ENCODE measurements at regions not wholly inside any gene's neighbourhood (a gene's known extent, or its start where the extent isn't known, plus 50 kb on each side); places are given as distances from the start of the nearest gene placed in this dataset.
"Not testable (repeated sequence)": the region's sequence is repeated elsewhere in the genome, so short reads cannot be mapped to it uniquely, and the experiment has no call there.

GRCh38 chr16:35197656-35198055 is 1738.2 kb downstream of the TP53TG3F start:
- no peak for DNase-seq

DNA sequence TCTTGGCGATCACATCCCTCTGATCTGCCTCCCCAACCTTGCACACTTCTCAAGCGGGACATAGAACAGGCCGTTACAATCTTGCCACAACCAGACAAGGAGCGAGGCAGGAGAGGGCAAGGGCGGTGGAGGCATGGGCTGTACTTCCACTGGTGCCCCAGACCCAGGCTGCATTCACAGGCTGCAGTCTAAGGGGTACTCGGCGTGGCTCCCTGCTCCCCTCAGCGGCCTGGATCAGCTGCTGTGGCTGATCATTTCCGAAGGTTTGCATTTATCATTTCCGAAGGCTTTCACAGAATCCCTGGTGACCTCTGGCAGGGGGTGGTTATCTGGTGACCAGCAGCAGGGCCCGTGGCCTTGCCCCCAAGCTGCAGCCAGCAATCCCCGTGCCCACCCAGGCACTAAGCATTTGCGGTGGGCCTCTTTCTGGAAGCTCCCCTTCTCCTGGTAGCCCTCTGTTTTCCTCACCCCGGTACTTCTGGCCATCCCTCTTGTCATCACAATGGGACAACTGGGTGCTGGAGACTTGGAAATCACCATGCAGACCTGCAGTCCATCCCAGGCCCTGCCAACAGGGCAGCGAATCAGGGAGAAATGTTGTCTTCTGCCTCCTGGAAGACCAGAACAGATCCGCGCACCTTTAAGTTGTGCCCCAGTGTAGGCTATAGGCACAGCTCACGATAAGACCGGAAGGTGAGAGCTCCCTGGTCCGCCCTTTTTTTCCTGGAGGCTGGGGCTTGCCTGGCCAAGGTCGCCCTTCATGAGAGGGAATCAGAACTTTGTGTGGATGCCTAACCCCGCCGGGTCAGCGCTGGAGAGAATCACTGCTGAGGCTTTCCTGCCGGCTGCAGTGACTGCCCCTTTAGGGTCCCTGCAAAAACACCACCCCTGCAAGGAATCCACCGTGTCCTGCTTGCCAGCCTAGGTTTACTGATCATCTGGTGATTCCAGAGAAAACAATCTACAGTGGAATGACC is 1739.1 kb downstream of the TP53TG3F start:
- DNase-seq, result no peak

GRCh38 chr16:35200662-35201061 is 1741.2 kb downstream of the TP53TG3F start:
- DNase-seq, result no peak

DNA sequence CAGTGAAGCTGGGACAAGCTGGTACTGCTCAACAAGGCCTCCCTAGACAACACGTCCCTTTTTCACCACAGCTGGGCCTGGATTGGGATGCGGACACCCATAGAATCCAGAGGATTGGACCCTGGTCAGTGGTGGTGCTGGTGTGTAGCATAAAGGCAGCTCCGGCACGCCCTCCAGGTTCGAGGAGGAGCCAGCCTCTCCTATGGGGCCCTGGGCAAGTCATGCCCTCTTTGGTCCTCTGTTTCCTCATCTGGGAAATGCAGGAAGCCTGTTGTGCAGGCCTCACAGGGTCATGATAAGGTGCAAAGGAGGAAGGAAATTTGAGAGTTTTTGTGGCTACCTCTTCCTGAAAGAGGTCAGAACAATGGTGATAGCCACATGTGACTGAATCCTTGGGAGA is 1741.7 kb downstream of the TP53TG3F start:
- no peak for DNase-seq

DNA sequence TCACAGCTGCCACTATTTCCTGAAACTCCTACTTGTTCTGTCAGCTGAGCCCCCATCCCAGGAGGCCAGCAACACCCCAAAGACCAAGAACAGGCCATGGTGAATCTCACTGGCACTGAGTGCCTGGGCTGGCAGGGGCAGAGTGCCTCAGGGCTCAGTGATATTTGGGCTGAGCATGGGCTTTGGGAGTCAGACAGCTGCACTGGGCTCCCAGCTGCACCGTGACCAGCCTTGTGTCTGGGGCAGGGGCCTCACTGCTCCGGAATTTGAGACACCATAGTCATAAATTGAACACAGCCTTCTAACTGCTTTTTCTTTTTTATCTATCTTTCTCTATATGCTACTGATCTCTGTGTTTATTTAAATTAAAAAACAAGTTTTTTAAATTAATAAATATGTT is 1744.2 kb downstream of the TP53TG3F start:
- no peak for DNase-seq

GRCh38 chr16:35207059-35207999 is 1747.9 kb downstream of the TP53TG3F start:
- no peak for DNase-seq

DNA sequence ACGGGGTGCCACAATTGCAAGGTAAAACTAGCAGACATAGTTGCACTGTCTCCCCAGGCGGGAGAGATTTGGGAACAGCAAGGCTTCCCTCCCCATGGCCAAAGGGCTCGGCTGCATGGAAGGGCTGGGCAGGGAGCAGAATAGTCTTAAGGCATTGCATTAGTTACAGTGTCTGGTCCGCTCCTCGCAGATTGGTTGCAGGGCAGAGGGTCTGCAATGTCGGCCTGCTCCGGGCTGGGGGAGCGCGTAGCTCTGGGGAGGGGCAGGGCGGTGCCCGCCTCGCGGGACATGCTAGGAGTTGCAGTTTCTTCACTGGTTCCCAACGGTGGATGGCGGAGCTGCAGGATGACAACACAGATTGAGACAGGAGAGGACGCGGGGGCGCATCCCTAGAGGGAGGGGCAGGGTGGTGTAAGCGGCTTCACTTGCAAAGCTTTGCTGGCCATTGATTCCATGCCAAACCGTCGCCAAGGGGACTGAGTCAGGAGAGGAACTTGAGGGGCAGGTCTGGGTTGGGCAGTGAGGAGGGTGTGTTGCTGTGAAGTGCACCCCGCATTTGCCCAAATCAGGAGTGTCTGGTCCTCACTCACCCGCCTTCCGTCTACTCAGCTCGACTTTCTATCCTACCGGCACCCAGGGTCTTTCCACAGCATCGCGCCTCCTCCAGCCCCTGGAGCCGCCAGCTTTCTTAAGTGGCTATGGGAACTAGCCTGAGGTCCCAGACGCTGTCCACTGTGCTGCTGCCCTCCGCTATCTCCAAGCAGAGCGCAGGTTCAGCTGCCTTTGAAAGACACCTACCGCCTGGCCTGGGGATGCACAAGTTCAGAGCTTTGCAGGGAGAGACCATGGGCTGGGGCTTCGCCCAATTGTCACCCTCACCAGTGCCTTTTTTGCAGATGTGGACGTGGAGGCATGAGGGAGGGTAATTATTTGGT is 1748.9 kb downstream of the TP53TG3F start:
- no peak for DNase-seq

DNA sequence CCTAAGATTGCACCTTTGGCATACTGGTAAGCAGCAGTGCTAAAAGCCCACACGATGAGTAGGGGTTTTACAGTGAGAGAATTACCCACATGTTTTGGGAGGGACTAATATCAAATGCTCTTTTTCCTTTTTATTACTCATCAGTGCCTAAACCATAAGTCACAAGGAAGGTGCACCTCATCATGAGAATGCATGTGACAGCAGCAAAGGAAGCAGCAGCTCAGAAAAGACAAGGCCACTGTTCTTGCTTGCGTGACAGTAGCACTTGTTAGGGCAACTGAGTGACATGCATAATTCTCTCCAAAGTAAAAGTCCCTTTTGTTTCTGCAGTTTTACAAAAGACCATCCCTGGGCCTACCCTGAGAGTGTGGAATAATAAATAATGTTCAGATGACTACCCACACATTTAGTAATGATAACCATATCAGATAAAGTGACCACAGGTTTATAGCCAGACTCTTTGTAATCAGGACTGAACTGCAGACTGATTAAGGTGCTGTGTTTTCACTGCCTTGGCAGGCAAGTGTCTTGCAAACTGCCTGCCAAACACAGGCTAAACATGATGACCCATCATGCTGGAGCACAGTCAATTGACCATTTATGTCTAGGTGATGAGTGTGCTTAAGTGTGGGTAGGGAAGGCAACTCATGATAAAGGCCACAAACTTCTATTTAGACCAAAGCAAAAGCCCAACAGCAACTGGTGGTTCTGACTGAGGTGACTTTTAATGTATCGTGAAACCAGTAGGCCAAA is 1751.4 kb downstream of the TP53TG3F start:
- DNase-seq, result no peak

DNA sequence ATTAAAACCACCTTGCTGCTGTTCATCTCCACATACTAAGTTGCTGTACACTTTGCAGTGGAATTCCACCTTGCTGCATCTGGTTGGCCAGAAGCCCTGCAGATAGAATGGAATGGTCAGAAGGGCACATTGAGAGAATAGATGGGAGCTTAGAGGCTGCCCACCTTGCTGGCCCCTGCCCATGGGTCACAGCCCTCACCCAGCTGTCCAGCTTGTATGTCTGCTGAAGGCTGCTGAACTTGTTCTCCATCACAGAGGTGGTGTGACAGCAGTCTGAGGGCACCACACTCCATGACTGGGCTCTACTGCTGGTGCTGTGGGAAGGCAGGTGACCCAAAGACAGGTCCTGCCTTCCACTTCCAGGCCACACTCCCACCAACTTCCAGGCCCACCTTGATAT is 1755.4 kb downstream of the TP53TG3F start:
- DNase-seq, result no peak

- DNase-seq, result no peak
Measured at GRCh38 chr16:35215287-35215686, 1755.9 kb downstream of the TP53TG3F start.

- not testable (repeated sequence) for DNase-seq
Measured at GRCh38 chr16:35216261-35216660, 1756.8 kb downstream of the TP53TG3F start.

DNA sequence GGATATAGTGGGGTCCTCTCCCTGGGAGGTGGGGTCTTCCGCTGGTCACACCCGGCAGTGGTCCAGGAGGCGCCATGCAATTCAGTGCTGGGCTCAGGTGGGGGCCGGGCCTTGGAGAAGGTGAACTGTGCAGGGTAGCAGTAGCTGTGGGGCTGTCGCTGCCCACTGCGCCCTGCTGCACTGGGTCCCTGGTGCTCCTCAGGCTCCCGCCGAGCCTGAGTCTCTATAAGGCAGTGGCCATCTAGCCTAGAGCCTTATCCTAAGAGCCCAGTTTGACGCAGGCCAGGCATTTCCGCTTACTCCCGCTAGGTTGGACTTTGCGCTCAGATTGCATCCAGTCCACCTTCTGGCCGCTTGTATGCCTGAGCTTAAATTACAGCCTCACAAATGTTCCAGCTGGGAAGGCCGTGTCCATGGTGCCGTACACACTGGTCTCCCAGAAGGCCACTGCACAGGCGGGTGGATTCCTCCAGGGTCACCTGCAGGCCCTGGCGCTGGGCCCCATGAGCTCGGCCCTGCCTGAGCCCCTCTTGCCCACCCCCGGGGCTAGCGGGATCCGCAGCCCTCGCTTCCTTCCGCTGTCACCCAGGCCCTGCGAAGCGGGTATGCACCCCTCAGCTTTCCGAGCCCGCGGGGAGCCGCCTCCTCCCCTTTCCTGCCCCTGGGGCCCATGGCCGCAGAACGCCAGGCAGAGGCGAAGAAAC is 1762.2 kb downstream of the TP53TG3F start:
- no peak for DNase-seq

GRCh38 chr16:35234679-35235078 is 1775.3 kb downstream of the TP53TG3F start:
- no peak for DNase-seq

DNA sequence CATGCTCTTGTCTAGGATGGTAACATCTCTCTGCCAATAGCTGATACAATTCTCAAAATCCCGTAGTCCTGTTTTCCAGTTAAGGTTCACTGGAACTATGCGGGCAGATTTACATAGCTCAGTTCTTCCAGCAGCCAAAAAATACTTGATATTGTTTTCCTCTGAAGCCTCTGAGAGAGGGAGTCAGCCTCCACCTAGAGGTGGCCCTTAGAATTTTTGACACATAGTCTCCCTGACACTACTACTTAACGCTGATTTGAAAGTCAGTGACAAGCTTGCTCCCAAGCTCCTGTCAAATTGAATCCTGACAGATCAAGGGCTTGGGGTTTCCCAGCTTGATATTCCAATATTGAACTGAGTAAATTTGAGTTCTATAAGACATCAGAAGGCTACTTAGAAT is 1780.1 kb downstream of the TP53TG3F start:
- no peak for DNase-seq

GRCh38 chr16:35249051-35249450 is 1789.6 kb downstream of the TP53TG3F start:
- no peak for DNase-seq

DNA sequence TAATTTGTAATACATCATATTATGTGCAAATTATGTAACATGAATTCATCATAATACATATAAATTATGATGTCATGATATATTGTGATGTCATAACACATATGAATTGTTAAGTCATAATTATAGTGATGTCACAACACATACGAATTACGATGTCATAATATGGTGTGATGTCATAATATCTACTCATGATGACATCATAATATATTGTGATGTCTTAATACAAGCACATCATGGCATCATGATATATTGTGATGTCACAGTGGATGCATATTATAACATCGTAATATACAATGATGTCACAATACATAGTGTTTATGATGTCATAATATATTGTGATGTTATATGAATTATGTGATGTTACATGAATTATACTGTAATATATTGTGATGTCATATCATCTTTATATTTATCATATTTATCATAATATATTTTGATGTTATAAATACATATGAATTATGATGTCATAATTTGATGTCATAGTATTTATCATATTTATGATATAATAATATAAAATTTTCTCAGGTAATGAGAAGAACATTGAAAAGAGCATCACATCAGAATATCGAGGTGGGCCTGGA is 1793.0 kb downstream of the TP53TG3F start:
- DNase-seq, result no peak

- DNase-seq, result no peak
Measured at GRCh38 chr16:35255186-35255803, 1795.9 kb downstream of the TP53TG3F start.

DNA sequence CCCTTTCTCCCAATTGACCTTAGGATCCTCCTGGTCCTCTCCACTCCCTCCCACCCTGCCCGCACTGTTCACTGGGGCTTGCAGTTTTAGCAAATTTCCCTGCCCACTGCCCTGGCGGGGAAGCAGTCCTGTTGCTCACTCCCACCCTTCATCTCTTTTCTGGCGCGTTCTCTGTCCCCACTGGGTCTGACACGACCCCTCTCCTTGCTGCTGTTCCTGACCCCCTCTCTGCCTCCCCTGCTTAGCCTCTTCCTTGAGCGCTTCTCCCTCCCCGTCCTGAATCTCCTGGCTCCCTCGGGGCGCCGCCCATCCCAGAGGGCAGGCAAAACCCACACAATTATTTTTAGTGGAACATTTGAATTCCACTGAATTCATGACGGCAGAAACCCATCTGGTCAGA is 1796.4 kb downstream of the TP53TG3F start:
- no peak for DNase-seq

DNA sequence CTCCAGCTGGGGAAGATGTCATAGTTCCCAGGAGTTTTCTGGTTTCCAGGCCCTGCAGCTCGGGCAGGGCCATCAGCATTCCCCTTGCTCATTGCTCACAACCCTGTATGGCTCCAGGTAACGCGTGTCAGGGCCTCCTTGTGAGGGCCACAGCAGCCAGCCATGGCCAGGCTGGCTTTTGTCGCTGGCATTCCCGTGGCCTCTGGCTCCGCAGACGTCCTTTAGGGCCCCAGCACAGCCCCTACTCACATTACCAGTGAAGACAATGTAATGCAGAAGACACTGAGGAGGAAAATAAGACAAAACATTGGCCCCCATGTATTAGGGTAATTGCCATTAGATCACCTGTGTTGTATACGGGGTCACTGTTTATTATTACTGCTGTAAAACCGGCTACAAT is 1799.0 kb downstream of the TP53TG3F start:
- no peak for DNase-seq

- DNase-seq, result no peak
Measured at GRCh38 chr16:35295856-35296255, 1836.4 kb downstream of the TP53TG3F start.

Data from COR-L47 (cell line).